KMS-11 (cell line): ENCODE measurements at regions not wholly inside any gene's neighbourhood (a gene's known extent, or its start where the extent isn't known, plus 50 kb on each side); places are given as distances from the start of the nearest gene placed in this dataset.

Source experiments
- H2AFZ ChIP-seq: fragments of 200-600 bp; sonication (generic); 2 replicates; pipeline ENCODE4 v1.6.1; 2016; ENCODE audit warnings: antibody characterized with exemption, mixed run types, low read depth
- H3K27ac ChIP-seq: fragments of 200-600 bp; sonication (generic); 2 replicates; pipeline ENCODE4 v1.6.1; 2016; ENCODE audit warnings: mild to moderate bottlenecking, mixed run types
- H3K27me3 ChIP-seq: fragments of 200-600 bp; sonication (generic); 2 replicates; pipeline ENCODE4 v1.6.1; 2017; ENCODE audit warnings: mild to moderate bottlenecking, low read depth, mixed run types, moderate library complexity; ENCODE audit not compliant: insufficient read depth
- H3K36me3 ChIP-seq: fragments of 200-600 bp; sonication (generic); 2 replicates; pipeline ENCODE4 v1.6.1; 2017; ENCODE audit warnings: mild to moderate bottlenecking, mixed run types; ENCODE audit not compliant: insufficient read depth
- H3K4me1 ChIP-seq: fragments of 200-600 bp; sonication (generic); 2 replicates; pipeline ENCODE4 v1.6.1; 2016; ENCODE audit warnings: mild to moderate bottlenecking, low read depth, mixed run types; ENCODE audit not compliant: poor library complexity, severe bottlenecking
- H3K4me2 ChIP-seq: fragments of 200-600 bp; sonication (generic); 2 replicates; pipeline ENCODE4 v1.7.0; 2016; ENCODE audit warnings: mild to moderate bottlenecking, mixed run types
- H3K4me3 ChIP-seq: fragments of 200-600 bp; sonication (generic); IDR thresholded peaks from 2 replicates; pipeline ENCODE4 v1.6.1; 2017; ENCODE audit warnings: low read depth, low read length, mixed read lengths; ENCODE audit not compliant: insufficient read depth
- H3K79me2 ChIP-seq: fragments of 200-600 bp; sonication (generic); 2 replicates; pipeline ENCODE4 v1.6.1; 2016; ENCODE audit warnings: low read depth, mixed run types; ENCODE audit not compliant: insufficient read depth
- H3K9ac ChIP-seq: fragments of 200-600 bp; sonication (generic); 2 replicates; pipeline ENCODE4 v1.6.1; 2016; ENCODE audit warnings: mild to moderate bottlenecking, mixed run types
- H4K20me1 ChIP-seq: fragments of 200-600 bp; sonication (generic); 2 replicates; pipeline ENCODE4 v1.6.1; 2016; ENCODE audit warnings: mild to moderate bottlenecking, mixed run types; ENCODE audit not compliant: insufficient read depth
- CTCF ChIP-seq: fragments of 200-600 bp; sonication (generic); conservative IDR thresholded peaks from 2 replicates; pipeline ENCODE4 v1.6.1; 2017; ENCODE audit warnings: low read depth, mild to moderate bottlenecking, antibody characterized with exemption, low read length, moderate library complexity, mixed read lengths

- Histone ChIP-seq H3K79me2 (no peaks in the 10 kb centered on the region), H3K4me1 (no peaks in the 10 kb centered on the region), H3K27me3 (no peaks in the 10 kb centered on the region), H4K20me1 (no peaks in the 10 kb centered on the region), H2AFZ (no peak overlapping the region), H3K27ac (no peak overlapping the region), H3K4me2 (no peak overlapping the region), H3K4me3 (no peak overlapping the region), H3K9ac (no peak overlapping the region), H3K36me3 (no peaks in the 10 kb centered on the region)
- TF ChIP-seq CTCF = no peak
These were observed 118.8 kb upstream of the RBMS1 start for GRCh38 chr2:160612266-160612856.

GRCh38 chr2:160613466-160614153, 120.0 kb upstream of the RBMS1 start:
- Histone ChIP-seq H3K36me3 (no peaks in the 10 kb centered on the region), H3K9ac (no peak overlapping the region), H3K79me2 (no peaks in the 10 kb centered on the region), H3K4me2 (no peak overlapping the region), H2AFZ (no peak overlapping the region), H3K4me3 (no peak overlapping the region), H3K4me1 (no peaks in the 10 kb centered on the region), H3K27me3 (no peaks in the 10 kb centered on the region), H4K20me1 (no peaks in the 10 kb centered on the region), H3K27ac (no peak overlapping the region)
- TF ChIP-seq CTCF = no peak

GRCh38 chr2:160614391-160614790, 120.8 kb upstream of the RBMS1 start:
- H2AFZ ChIP-seq = no peak overlapping the region
- no peak overlapping the region for H3K27ac ChIP-seq
- TF ChIP-seq CTCF = no peak
- no peaks in the 10 kb centered on the region for H3K36me3 ChIP-seq
- no peak overlapping the region for H3K9ac ChIP-seq
- H3K4me2 ChIP-seq = no peak overlapping the region
- H3K4me3 ChIP-seq = no peak overlapping the region
- H3K4me1 ChIP-seq = no peaks in the 10 kb centered on the region
- no peaks in the 10 kb centered on the region for H4K20me1 ChIP-seq
- H3K27me3 ChIP-seq = no peaks in the 10 kb centered on the region
- no peaks in the 10 kb centered on the region for H3K79me2 ChIP-seq

GRCh38 chr2:160615706-160616105, 122.1 kb upstream of the RBMS1 start:
- H2AFZ ChIP-seq = no peak overlapping the region
- no peak overlapping the region for H3K9ac ChIP-seq
- no peak overlapping the region for H3K4me3 ChIP-seq
- H3K27me3 ChIP-seq = no peaks in the 10 kb centered on the region
- no peak overlapping the region for H3K27ac ChIP-seq
- no peak overlapping the region for H3K4me2 ChIP-seq
- no peaks in the 10 kb centered on the region for H4K20me1 ChIP-seq
- no peak for TF ChIP-seq CTCF
- no peaks in the 10 kb centered on the region for H3K36me3 ChIP-seq
- H3K79me2 ChIP-seq = no peaks in the 10 kb centered on the region
- H3K4me1 ChIP-seq = no peaks in the 10 kb centered on the region
